ENCODE measurements at regions not wholly inside any gene's neighbourhood (a gene's known extent, or its start where the extent isn't known, plus 50 kb on each side); places are given as distances from the start of the nearest gene placed in this dataset.

DNA sequence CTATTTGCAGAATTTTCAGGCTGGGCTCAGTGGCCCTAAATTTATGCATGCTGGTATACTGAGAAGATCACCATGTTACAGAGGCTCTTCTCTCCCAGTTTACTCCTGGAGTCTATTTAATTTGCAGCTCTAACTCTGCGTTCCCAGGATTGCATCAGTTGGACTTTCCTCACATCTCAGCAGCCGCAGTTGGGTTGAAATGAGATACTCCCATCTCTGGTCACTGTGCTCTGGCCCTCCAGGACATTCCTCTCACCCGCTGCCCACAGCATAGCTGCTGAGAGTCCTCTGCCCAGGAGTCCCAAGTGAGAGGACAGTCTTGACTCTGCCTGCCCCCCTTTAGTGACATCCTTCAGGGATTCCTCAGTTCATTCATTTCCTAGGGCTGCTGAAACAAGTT, 150.9 kb downstream of the LACC1 start:
- H3K36me3 ChIP-seq, result no peaks in the 10 kb centered on the region
- no peaks in the 10 kb centered on the region for H3K9me3 ChIP-seq
- no peaks in the 10 kb centered on the region for H3K4me1 ChIP-seq
- DNase-seq (ENCODE audit: low spot score), result no peak
- TF ChIP-seq, protein P1, sequence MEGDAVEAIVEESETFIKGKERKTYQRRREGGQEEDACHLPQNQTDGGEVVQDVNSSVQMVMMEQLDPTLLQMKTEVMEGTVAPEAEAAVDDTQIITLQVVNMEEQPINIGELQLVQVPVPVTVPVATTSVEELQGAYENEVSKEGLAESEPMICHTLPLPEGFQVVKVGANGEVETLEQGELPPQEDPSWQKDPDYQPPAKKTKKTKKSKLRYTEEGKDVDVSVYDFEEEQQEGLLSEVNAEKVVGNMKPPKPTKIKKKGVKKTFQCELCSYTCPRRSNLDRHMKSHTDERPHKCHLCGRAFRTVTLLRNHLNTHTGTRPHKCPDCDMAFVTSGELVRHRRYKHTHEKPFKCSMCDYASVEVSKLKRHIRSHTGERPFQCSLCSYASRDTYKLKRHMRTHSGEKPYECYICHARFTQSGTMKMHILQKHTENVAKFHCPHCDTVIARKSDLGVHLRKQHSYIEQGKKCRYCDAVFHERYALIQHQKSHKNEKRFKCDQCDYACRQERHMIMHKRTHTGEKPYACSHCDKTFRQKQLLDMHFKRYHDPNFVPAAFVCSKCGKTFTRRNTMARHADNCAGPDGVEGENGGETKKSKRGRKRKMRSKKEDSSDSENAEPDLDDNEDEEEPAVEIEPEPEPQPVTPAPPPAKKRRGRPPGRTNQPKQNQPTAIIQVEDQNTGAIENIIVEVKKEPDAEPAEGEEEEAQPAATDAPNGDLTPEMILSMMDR (IDR thresholded peaks at IDR 0.05), result no peak
- H3K27ac ChIP-seq, result no peak overlapping the region
- H3K4me3 ChIP-seq, result no peak overlapping the region
- no peaks in the 10 kb centered on the region for H3K27me3 ChIP-seq

DNA sequence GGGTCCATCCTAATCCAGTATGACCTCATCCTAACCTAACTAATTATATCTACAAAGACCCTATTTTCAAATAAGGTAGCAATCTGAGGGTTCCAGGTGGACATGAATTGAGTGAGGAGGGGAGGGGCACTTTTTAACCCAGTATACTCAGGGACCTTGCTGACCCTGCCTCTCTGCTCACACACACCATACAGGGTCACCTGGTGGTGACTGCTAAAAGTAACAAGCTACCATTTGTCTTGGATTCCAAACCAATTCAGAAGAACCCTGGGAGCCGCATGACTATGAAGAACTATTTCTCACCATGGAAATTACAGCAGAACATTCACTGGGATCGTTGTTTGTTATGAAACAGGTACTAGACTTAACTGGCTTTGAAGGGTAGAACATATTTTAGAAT, 151.9 kb downstream of the LACC1 start:
- Histone ChIP-seq H3K9me3 (no peaks in the 10 kb centered on the region), H3K4me1 (no peaks in the 10 kb centered on the region)
- TF ChIP-seq, protein P1 (IDR thresholded peaks at IDR 0.05), result no peak

DNA sequence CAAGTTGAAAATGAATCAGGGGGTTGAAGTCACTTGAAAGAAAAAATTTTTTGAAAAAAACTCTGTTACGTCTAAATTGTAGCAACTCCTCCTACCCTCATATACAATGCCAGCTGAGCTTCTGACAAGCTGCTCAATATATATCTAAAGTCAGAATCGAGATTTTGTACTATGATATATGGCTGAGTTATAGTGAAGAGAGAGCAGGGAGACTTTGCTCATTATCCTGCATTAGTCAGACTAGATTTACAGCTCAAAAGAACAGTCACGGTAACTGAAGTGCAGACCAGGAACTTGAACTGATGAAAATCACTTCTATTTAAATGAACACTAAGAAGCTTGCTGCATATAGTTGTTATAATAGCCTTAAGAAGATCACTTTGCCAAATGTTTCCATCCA, 153.1 kb downstream of the LACC1 start:
- TF ChIP-seq, protein P1 (IDR thresholded peaks at IDR 0.05), result no peak
- Histone ChIP-seq H3K27me3 (no peaks in the 10 kb centered on the region), H3K9me3 (no peaks in the 10 kb centered on the region), H3K4me1 (no peaks in the 10 kb centered on the region), H3K36me3 (no peaks in the 10 kb centered on the region), H3K27ac (no peak overlapping the region), H3K4me3 (no peak overlapping the region)
- no peak for DNase-seq (ENCODE audit: low spot score)

More for the DNA sequence above, 151.9 kb downstream of the LACC1 start:
- Histone ChIP-seq H3K36me3 (no peaks in the 10 kb centered on the region), H3K4me3 (no peak overlapping the region), H3K27ac (no peak overlapping the region), H3K27me3 (no peaks in the 10 kb centered on the region)
- no peak for DNase-seq (ENCODE audit: low spot score)

DNA sequence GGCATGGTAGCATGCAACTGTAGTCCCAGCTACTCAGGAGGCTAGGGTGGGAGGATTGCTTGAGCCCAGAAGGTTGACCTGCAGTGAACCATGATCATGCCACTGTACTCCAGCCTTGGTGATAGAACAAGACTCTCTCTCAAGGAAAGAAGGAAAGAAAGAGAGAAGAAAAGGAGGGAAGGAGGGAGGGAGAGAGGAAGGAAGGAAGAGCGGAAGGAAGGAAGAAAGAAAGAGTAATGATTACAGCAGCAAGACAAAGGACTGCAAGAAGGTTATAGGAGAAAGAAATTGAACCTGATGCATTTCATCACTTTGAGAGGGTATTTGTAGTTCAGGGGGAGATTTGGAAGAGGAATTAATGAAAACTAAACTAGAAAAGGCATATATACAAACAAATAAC, 155.7 kb downstream of the LACC1 start:
- Histone ChIP-seq H3K9me3 (no peaks in the 10 kb centered on the region), H3K36me3 (no peaks in the 10 kb centered on the region), H3K27me3 (no peaks in the 10 kb centered on the region), H3K4me1 (no peaks in the 10 kb centered on the region), H3K4me3 (no peak overlapping the region), H3K27ac (no peak overlapping the region)
- DNase-seq (ENCODE audit: low spot score), result no peak
- TF ChIP-seq, protein P1 (IDR thresholded peaks at IDR 0.05), result no peak

DNA sequence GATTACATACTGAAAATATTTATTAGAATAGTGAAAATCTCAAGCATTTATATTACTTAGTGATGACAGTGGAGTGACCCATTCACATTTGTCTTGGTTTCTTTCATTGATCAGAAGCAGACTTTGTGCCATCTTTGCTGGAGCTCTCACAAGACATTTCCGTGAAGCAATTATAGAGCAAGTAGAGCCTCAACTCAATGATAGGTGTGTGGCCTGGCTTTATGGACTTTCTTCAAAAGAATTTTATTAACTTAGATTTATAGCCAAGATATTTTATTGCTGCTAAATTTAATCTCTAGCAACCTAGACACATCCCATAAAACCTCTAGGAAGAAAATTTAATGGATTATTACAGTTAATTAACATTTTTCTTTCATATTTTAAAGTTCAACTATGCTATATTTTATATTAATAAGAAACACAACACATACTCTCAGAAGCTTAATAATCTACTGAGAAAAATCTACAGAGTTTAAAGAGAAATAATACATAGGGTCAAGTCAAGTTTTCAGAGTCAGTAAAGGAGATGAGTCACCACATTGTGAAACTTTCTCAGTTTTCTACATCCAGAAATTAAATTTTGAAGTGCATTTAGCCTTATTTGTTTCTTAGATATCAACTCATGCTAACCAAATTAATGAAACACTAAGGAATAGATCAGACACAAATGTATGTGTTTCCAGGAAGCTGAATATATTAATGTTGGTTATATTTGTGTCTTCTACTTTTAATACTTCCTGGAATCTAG, 160.5 kb downstream of the LACC1 start:
- Histone ChIP-seq H3K36me3 (no peaks in the 10 kb centered on the region), H3K4me1 (no peaks in the 10 kb centered on the region), H3K27ac (no peak overlapping the region), H3K4me3 (no peak overlapping the region), H3K27me3 (no peaks in the 10 kb centered on the region), H3K9me3 (no peaks in the 10 kb centered on the region)
- no peak for DNase-seq (ENCODE audit: low spot score)
- TF ChIP-seq, protein P1 (IDR thresholded peaks at IDR 0.05), result no peak

DNA sequence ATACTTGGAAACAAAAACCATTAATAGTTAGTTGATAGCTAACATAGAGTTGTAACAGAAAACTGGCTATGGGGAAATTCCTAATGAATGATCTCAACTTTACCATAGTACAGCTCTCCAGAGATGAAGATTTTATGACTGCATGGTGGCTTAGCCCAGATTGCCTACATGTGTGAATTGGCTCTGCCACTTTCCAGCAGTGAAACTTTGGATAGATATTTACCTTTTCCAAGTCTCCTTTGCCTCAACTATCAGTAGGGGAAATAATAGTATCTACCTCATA, 161.1 kb downstream of the LACC1 start:
- no peaks in the 10 kb centered on the region for H3K4me1 ChIP-seq
- H3K27me3 ChIP-seq, result no peaks in the 10 kb centered on the region
- no peak for DNase-seq (ENCODE audit: low spot score)
- TF ChIP-seq, protein P1 (IDR thresholded peaks at IDR 0.05), result no peak
- no peaks in the 10 kb centered on the region for H3K9me3 ChIP-seq
- H3K4me3 ChIP-seq, result no peak overlapping the region
- no peaks in the 10 kb centered on the region for H3K36me3 ChIP-seq
- no peak overlapping the region for H3K27ac ChIP-seq
